AG10803 (cell line): ENCODE measurements at regions not wholly inside any gene's neighbourhood (a gene's known extent, or its start where the extent isn't known, plus 50 kb on each side); places are given as distances from the start of the nearest gene placed in this dataset.

Source experiments
- DNase-seq: peaks from one replicate; pipeline ENCODE4 v3.0.0; 2010; ENCODE audit warnings: low read depth
- H3K4me3 ChIP-seq: 2 replicates; pipeline ENCODE4 v1.5.1; 2011; ENCODE audit warnings: mild to moderate bottlenecking, low read length, control low read depth
- CTCF ChIP-seq: conservative IDR thresholded peaks from 2 replicates; pipeline ENCODE4 v1.5.1; 2011; ENCODE audit warnings: mild to moderate bottlenecking, low read length, control low read depth, inconsistent platforms

GRCh38 chr10:120076996-120077706 is 184.6 kb downstream of the SEC23IP start:
- no peak for TF ChIP-seq CTCF
- DNase-seq: no peak
- H3K4me3 ChIP-seq: no peak overlapping the region

- no peak for TF ChIP-seq CTCF
- no peak for DNase-seq
- no peak overlapping the region for H3K4me3 ChIP-seq
Observed at GRCh38 chr10:120077707-120078492, 185.4 kb downstream of the SEC23IP start.

GRCh38 chr10:120085096-120085796 is 192.7 kb downstream of the SEC23IP start:
- DNase-seq: no peak
- no peak overlapping the region for H3K4me3 ChIP-seq
- TF ChIP-seq CTCF: no peak

- DNase-seq: no peak
- TF ChIP-seq CTCF: no peak
- no peak overlapping the region for H3K4me3 ChIP-seq
Observed at GRCh38 chr10:120086066-120086465, 193.5 kb downstream of the SEC23IP start.

- DNase-seq: no peak
Observed at GRCh38 chr10:120087109-120087508, 194.6 kb downstream of the SEC23IP start.

GRCh38 chr10:120095875-120096274 is 203.3 kb downstream of the SEC23IP start:
- no peak for TF ChIP-seq CTCF
- no peak overlapping the region for H3K4me3 ChIP-seq
- DNase-seq: no peak

More at GRCh38 chr10:120087109-120087508, 194.6 kb downstream of the SEC23IP start:
- H3K4me3 ChIP-seq: no peak overlapping the region
- TF ChIP-seq CTCF: no peak
